ENCODE measurements at regions not wholly inside any gene's neighbourhood (a gene's known extent, or its start where the extent isn't known, plus 50 kb on each side); places are given as distances from the start of the nearest gene placed in this dataset.

DNA sequence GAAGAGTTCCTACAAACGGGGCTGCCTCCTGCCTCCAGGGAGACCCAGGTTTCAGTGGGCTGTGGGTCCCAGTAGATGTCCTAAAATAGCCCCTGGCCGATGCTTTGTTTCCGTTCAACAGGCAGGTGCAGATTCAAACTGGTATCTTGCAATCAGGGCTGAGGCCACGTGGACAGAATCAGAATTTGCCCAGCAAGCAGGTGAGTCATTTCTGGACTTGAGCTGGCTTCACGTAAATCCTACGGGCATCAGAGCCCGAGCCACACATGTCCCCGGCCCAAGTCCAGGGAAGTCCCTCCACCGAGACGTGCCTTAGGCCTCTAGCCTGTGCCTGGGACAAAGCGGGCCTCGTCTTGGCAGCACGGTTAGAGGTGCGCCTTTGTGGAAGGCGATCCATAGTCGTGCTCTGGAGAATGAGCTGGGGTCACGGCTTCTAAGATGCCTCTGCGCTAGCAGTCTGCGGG, 101.6 kb upstream of the FRMD1 start:
- TF ChIP-seq, protein P1, sequence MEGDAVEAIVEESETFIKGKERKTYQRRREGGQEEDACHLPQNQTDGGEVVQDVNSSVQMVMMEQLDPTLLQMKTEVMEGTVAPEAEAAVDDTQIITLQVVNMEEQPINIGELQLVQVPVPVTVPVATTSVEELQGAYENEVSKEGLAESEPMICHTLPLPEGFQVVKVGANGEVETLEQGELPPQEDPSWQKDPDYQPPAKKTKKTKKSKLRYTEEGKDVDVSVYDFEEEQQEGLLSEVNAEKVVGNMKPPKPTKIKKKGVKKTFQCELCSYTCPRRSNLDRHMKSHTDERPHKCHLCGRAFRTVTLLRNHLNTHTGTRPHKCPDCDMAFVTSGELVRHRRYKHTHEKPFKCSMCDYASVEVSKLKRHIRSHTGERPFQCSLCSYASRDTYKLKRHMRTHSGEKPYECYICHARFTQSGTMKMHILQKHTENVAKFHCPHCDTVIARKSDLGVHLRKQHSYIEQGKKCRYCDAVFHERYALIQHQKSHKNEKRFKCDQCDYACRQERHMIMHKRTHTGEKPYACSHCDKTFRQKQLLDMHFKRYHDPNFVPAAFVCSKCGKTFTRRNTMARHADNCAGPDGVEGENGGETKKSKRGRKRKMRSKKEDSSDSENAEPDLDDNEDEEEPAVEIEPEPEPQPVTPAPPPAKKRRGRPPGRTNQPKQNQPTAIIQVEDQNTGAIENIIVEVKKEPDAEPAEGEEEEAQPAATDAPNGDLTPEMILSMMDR (IDR thresholded peaks at IDR 0.05) = no peak
- TF ChIP-seq POLR2A (IDR thresholded peaks at IDR 0.05) = no peak
- TF ChIP-seq EP300 (IDR thresholded peaks at IDR 0.05; ENCODE audit: low read depth) = no peak
